Astrocyte (in vitro differentiated cells and primary cell): ENCODE measurements at regions not wholly inside any gene's neighbourhood (a gene's known extent, or its start where the extent isn't known, plus 50 kb on each side); places are given as distances from the start of the nearest gene placed in this dataset.

Experiments
- DNase-seq: peaks from one replicate; pipeline ENCODE4 v3.0.0-alpha.2; 2010; ENCODE audit warnings: low read depth
- FAIRE-seq: peaks from 2 replicates; lab custom pipeline; 2011; peaks lifted over from hg19 to GRCh38; lab: Jason Lieb, UNC
- H2AFZ ChIP-seq: 2 replicates; pipeline ENCODE4 v1.6.0; 2012; ENCODE audit warnings: low read depth, low read length, inconsistent platforms
- H3K27ac ChIP-seq: 2 replicates; pipeline ENCODE4 v1.5.1; 2011; ENCODE audit warnings: low read depth, low read length, inconsistent platforms
- H3K27me3 ChIP-seq: 2 replicates; pipeline ENCODE4 v1.6.0; 2011; ENCODE audit warnings: low read length, inconsistent platforms; ENCODE audit not compliant: insufficient read depth
- H3K36me3 ChIP-seq: 2 replicates; pipeline ENCODE4 v1.5.1; 2011; ENCODE audit warnings: low read length, inconsistent platforms; ENCODE audit not compliant: insufficient read depth
- H3K4me1 ChIP-seq: 2 replicates; pipeline ENCODE4 v1.5.1; 2011; ENCODE audit warnings: low read length, inconsistent platforms; ENCODE audit not compliant: insufficient read depth
- H3K4me2 ChIP-seq: 2 replicates; pipeline ENCODE4 v1.6.0; 2012; ENCODE audit warnings: low read length, inconsistent platforms
- H3K4me3 ChIP-seq: 2 replicates; pipeline ENCODE4 v1.5.1; 2011; ENCODE audit warnings: low read depth, mild to moderate bottlenecking, low read length, inconsistent platforms; ENCODE audit not compliant: insufficient read depth
- H3K79me2 ChIP-seq: 2 replicates; pipeline ENCODE4 v1.6.0; 2012; ENCODE audit warnings: mild to moderate bottlenecking, low read length, inconsistent platforms; ENCODE audit not compliant: insufficient read depth
- H3K9ac ChIP-seq: 2 replicates; pipeline ENCODE4 v1.6.0; 2012; ENCODE audit warnings: mild to moderate bottlenecking, low read length, inconsistent platforms
- H3K9me3 ChIP-seq: 2 replicates; pipeline ENCODE4 v1.5.1; 2012; ENCODE audit warnings: low read depth, mild to moderate bottlenecking, low read length, inconsistent platforms; ENCODE audit not compliant: insufficient read depth
- H4K20me1 ChIP-seq: 2 replicates; pipeline ENCODE4 v1.6.0; 2012; ENCODE audit warnings: low read length, inconsistent platforms; ENCODE audit not compliant: insufficient read depth
- H3K27ac Mint-ChIP-seq: one replicate; pipeline ENCODE4 v1.8.0; 2021; ENCODE audit warnings: mild to moderate bottlenecking, mixed read lengths; ENCODE audit not compliant: unreplicated experiment
- H3K27me3 Mint-ChIP-seq: one replicate; pipeline ENCODE4 v1.8.0; 2021; ENCODE audit warnings: low read depth, mixed read lengths; ENCODE audit not compliant: unreplicated experiment
- H3K36me3 Mint-ChIP-seq: one replicate; pipeline ENCODE4 v1.8.0; 2021; ENCODE audit warnings: low read depth, mixed read lengths; ENCODE audit not compliant: unreplicated experiment
- H3K4me1 Mint-ChIP-seq: one replicate; pipeline ENCODE4 v1.8.0; 2021; ENCODE audit warnings: low read depth, mixed read lengths; ENCODE audit not compliant: unreplicated experiment
- H3K4me3 Mint-ChIP-seq: one replicate; pipeline ENCODE4 v1.8.0; 2021; ENCODE audit warnings: mild to moderate bottlenecking, moderate library complexity, mixed read lengths; ENCODE audit not compliant: unreplicated experiment
- H3K9me3 Mint-ChIP-seq: one replicate; pipeline ENCODE4 v1.8.0; 2021; ENCODE audit warnings: mild to moderate bottlenecking, mixed read lengths; ENCODE audit not compliant: unreplicated experiment
- CTCF ChIP-seq: IDR thresholded peaks from 2 replicates; pipeline ENCODE4 v1.5.1; 2011; ENCODE audit warnings: low read depth, mild to moderate bottlenecking, inconsistent platforms, low read length, moderate library complexity; ENCODE audit not compliant: insufficient read depth
- EZH2 ChIP-seq: IDR thresholded peaks from 2 replicates; pipeline ENCODE4 v1.6.1; 2012; ENCODE audit warnings: mild to moderate bottlenecking, low read length, inconsistent platforms; ENCODE audit not compliant: insufficient read depth

GRCh38 chr6:167738386-167738785 lies 88.3 kb upstream of the AFDN start:
- no peaks in the 10 kb centered on the region for H3K9me3 Mint-ChIP-seq
- peaks cover 25% of the 10 kb centered on the region for H3K27me3 Mint-ChIP-seq
- no peaks in the 10 kb centered on the region for H3K9me3 ChIP-seq
- no peaks in the 10 kb centered on the region for H4K20me1 ChIP-seq
- H2AFZ ChIP-seq: no peak overlapping the region
- H3K4me1 Mint-ChIP-seq: peaks cover 21% of the 10 kb centered on the region
- H3K36me3 ChIP-seq: no peaks in the 10 kb centered on the region
- no peak overlapping the region for H3K27ac ChIP-seq
- no peak overlapping the region for H3K27ac Mint-ChIP-seq
- no peak overlapping the region for H3K4me2 ChIP-seq
- H3K9ac ChIP-seq: no peak overlapping the region
- no peaks in the 10 kb centered on the region for H3K4me1 ChIP-seq
- no peaks in the 10 kb centered on the region for H3K36me3 Mint-ChIP-seq
- H3K4me3 Mint-ChIP-seq: no peak overlapping the region
- H3K4me3 ChIP-seq: no peak overlapping the region
- no peak for FAIRE-seq
- no peaks in the 10 kb centered on the region for H3K79me2 ChIP-seq
- H3K27me3 ChIP-seq: peaks cover 3% of the 10 kb centered on the region
- TF ChIP-seq EZH2 (no peak), CTCF (no peak)
- no peak for DNase-seq

- TF ChIP-seq EZH2 (no peak), CTCF (no peak)
- H3K79me2 ChIP-seq: no peaks in the 10 kb centered on the region
- no peaks in the 10 kb centered on the region for H3K9me3 Mint-ChIP-seq
- no peaks in the 10 kb centered on the region for H3K36me3 ChIP-seq
- H2AFZ ChIP-seq: no peak overlapping the region
- H3K27me3 Mint-ChIP-seq: peaks cover 20% of the 10 kb centered on the region
- H3K4me2 ChIP-seq: no peak overlapping the region
- no peak for DNase-seq
- peaks cover 2% of the 10 kb centered on the region for H3K9me3 ChIP-seq
- no peak overlapping the region for H3K27ac Mint-ChIP-seq
- no peak for FAIRE-seq
- H3K27me3 ChIP-seq: peaks cover 3% of the 10 kb centered on the region
- H3K4me1 Mint-ChIP-seq: peaks cover 17% of the 10 kb centered on the region
- H3K4me1 ChIP-seq: no peaks in the 10 kb centered on the region
- H3K4me3 Mint-ChIP-seq: no peak overlapping the region
- no peak overlapping the region for H3K9ac ChIP-seq
- no peak overlapping the region for H3K27ac ChIP-seq
- no peak overlapping the region for H3K4me3 ChIP-seq
- no peaks in the 10 kb centered on the region for H4K20me1 ChIP-seq
- no peaks in the 10 kb centered on the region for H3K36me3 Mint-ChIP-seq
Measured at GRCh38 chr6:167739721-167740475, 86.8 kb upstream of the AFDN start.

- Histone ChIP-seq H3K36me3 (no peaks in the 10 kb centered on the region), H3K4me1 (no peaks in the 10 kb centered on the region), H3K4me3 (no peak overlapping the region), H3K27ac (no peak overlapping the region), H3K27me3 (peaks cover 3% of the 10 kb centered on the region), H2AFZ (no peak overlapping the region), H3K79me2 (no peaks in the 10 kb centered on the region), H3K9me3 (peaks cover 2% of the 10 kb centered on the region), H3K9ac (no peak overlapping the region), H4K20me1 (no peaks in the 10 kb centered on the region), H3K4me2 (no peak overlapping the region)
- FAIRE-seq: no peak
- Mint-ChIP-seq H3K27me3 (peaks cover 6% of the 10 kb centered on the region), H3K4me1 (peaks cover 19% of the 10 kb centered on the region), H3K4me3 (no peak overlapping the region), H3K9me3 (no peaks in the 10 kb centered on the region), H3K36me3 (no peaks in the 10 kb centered on the region), H3K27ac (no peak overlapping the region)
- DNase-seq: no peak
- no peak for TF ChIP-seq CTCF
- TF ChIP-seq EZH2: no peak
Measured at GRCh38 chr6:167742719-167743303, 83.9 kb upstream of the AFDN start.
